Stimulated activated CD8-positive, alpha-beta memory T cell treated with anti-CD3 and anti-CD28 coated beads, Interleukin-7, amount 100 ng/mL, for 1 hour (primary cell): ENCODE measurements at regions not wholly inside any gene's neighbourhood (a gene's known extent, or its start where the extent isn't known, plus 50 kb on each side); places are given as distances from the start of the nearest gene placed in this dataset.

ENCODE experiments used
- DNase-seq, 2 donors: peaks; one replicate each; pipeline ENCODE4 v3.0.0-alpha.2; 2020; ENCODE audit warnings: low read depth in 2 of 2

DNA sequence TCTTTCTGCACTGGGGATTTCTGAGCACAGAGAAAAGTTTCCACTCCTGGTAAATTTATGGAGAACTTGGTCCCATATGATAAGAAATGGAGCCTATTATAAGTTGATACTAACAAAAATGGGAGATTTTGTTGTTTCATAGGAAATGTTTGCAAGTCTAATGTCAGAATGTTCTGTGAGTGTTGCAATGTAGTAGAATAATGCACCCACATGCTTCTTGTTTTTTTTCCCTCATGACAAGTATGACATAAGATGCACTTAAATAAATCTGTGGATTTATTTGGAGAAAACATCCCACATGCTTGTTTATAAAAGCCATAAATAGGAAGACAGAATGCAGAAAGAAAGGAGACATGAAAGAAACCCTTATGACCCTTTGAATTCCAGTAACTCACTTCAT is 50.8 kb upstream of the KCNJ6 start:
- DNase-seq: no peak

DNA sequence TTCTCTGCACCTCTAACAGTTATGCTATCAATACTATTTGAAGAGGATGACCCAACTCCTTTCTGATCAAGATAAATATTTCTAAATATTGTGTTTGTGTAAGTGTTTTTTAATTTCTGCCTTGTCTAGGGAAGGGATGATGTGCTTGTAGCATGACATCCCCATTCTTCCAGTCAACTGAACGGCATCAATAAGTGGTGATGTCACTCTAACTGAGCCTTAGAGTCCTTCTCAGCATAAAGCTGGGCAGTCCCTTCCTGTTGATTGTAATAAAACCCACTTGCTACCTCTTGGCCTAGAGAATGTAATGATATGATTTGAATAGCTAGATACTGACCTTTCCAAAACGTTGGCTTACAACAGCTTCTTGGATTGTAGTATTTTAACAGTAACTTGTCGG is 52.5 kb upstream of the KCNJ6 start:
- no peak for DNase-seq

DNA sequence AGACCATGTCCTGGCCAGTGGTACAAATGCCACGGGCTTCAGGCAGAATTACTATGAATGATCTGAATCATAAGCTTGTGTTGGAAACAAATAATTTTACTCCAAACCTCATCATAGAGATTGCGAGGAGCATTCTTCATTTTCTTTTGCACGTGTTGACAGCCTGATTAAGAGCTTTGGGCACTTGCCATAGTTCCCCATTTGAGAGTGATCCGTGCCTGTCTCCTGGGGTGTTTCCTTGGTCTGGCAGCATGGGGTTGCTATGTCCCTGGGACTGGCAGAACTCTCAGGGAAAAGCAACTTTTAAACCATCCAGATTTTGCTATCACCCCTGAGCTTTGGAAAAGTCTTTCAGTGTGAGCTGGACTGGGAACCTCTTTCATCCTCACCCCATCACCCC is 54.3 kb upstream of the KCNJ6 start:
- DNase-seq: no peak

DNA sequence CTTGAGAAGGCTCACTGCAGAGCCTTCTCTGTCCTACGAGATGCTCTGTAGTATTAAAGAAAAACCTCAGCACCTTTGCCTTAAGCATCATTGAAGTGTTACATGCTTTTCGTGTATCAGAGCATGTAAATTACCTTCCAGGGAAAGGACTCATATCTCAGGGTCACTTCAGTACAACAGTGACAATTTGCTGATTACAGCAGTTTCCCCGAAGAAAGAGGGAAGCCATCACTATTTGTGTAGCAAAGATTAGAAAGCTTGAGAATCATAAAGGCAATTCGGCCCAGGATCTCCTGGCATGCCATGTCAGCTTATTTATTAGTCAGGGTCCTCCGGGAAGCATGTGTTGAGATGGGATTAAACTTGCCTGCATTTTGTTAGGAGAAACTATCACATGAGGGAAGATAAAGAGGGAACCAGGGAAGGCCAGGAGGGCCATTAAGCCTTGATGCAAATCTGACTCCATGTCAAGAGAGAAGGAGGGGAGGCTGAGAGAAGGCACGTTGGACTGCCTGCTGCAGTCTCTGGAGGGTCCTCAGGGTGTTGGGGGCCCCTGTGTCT is 55.2 kb upstream of the KCNJ6 start:
- no peak for DNase-seq

DNA sequence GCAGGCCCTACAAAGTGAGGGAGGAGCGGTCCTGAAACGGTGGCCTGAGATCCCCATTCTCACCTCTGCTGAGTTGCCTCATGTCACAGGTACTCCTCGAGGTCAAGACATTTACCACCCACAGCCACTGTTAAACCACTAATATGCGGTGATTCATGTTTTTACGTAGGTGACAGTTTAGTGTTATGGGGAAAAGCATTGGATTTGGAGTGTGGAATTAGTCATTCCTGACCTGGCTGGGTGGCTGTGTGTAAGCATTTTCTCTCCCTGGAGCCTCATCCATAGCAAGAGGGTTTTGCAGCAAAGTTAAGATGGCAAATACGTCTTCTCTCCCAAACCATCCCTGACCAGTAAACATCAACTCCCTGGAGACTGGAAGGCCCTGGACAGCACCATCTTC is 57.8 kb upstream of the KCNJ6 start:
- no peak for DNase-seq

DNA sequence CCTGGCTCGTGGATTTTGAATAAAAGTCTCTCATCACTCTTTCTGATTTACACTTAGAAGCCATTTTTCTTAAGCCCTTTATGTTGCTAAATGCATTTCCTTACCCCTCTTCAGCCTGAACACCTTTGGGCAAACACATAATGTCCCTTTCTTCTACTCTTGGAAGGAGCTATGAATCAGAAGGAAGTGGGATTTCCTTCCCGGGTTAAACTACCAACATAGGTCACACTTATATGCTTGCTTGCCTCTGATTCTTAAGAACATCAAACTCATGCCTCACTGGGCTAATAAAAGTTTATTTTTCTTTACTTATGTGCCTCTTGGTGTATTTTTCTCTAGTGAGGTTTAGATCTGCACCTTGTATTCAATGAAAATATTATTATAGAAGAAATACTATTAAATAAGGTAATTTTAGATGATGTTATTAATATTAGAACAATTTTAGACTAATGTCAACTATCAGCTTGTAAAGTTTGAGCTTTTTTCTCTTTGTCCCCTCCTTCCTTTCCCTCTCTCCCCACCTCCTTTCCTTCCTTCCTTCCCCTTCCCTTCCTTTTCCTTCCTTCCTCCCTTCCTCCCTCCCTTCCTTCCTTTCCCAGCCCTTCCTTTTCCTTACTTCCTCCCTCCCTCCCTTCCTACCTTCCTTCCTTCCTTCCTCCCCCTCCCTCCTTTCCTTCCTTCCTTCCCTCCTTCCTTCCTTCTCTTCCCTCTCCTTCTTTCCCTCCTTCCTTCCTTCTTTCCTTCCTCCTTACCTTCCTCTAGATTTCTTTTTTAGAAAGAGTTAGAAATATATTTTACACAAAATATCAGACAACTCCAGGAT is 66.5 kb upstream of the KCNJ6 start:
- no peak for DNase-seq

DNA sequence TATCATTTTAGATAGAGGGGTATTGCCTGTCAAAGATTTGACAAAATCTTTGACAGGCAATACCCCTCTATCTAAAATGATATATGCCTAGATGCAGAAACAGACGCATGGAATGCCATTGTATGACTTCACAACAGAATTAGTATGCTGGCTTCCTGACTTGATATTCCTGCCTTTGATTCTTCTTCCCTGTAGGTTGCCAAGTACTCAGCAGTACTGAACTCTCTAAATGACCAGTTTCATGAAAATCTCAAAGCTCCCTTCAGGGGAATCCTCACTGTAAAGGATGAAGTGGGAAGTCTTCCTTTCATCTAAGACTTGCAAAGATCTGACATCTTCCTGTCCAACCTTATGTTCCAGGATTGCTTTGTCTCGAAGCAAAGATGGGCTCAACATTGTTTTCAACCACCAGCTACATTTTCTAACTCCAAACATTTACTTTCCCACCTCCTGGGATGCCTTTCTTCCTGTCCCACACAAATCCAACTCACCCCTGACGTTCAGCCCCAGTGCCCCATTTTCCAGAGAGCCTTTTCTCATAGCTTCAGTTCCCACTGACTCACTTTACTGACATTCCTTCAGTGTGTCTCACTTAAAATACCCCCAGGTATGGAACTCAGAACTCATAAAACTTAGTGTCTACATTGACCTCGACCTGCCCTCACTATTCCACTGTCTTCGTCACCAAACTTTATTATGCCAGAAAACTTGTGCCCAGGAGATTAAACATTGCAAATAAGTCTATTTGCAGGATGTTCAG is 67.3 kb upstream of the KCNJ6 start:
- DNase-seq: no peak

DNA sequence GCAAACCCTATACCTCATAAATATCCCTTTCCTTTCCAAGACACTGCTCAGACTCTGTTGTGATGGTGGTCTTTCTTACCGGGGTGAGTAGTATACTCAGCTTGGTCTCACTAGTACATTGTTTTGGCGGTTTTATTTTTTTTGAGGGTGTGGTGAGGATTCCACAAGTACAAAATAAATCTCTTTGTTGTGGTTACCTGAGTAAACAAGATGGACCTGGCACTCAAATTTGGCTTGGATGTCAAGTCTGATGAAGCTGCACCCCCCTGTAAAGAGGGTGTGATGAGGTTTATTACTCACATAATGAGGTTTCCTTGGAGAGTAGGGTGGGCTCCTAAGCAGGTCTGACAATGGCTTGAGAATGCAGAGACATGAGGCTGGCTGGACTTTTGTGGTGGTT is 68.2 kb upstream of the KCNJ6 start:
- DNase-seq: no peak

DNA sequence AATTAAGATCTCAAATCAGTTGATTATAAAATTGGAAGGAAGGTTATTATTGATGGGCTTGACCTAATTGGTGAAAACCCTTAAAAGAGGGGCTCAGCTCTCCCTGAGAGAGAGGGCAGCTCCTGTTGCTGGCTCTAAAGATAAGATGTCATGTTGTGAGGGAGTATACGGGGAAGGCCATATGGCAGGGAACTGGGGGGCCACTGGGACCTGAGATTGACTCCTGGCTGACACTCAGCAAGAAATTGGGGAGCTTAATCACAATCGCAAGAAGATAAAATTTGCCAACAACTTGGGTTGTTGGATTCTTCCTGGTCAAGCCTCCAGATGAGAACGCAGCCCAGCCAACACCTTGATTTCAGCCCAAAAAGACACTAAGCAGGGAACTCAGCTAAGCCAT is 69.7 kb upstream of the KCNJ6 start:
- no peak for DNase-seq

DNA sequence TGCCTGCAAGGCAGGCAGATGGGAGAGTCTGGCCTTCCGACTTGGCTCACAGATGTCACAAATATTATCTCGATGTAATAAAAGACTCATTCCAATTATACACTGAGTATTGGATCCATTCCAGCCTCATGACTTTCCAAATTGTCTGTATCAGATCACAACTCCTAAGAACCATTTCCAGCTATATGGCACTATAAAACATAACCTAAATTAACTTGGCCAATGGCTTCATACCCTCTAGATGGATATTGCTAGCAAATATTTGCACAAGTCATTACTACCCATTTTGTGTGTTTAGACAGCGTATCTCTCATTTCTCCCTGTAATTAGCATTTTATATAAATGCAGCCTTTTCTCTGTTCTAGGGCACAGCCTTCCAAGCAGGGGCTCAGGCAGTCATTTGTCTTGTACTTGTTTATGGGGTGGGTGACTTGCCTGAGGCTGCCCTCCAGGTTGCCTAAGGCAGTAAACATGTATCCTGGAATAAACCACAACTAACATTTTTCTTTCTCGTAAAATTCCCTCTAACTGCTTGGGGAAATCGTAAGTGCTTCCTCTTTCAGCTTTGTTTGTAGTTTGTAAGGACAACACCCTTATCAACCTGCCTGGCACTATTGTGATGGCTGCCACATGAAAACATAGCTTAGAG is 70.6 kb upstream of the KCNJ6 start:
- no peak for DNase-seq

DNA sequence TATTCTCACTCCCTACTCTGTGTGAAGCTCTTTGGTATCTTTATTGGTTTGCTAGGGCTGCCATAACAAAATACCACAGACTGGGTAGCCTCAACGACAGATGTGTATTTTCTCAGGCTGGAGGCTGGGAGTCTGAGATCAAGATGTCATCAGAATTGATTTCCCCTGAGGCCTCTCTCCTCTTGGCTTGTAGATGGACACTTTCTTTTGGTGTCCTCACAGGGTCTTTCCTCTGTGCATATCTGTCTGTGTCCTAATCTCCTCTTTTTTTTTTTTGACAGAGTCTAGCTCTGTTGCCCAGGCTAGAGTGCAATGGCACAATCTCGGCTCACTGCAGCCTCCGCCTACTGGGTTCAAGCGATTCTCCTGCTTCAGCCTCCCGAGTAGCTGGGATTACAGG is 71.4 kb upstream of the KCNJ6 start:
- no peak for DNase-seq

DNA sequence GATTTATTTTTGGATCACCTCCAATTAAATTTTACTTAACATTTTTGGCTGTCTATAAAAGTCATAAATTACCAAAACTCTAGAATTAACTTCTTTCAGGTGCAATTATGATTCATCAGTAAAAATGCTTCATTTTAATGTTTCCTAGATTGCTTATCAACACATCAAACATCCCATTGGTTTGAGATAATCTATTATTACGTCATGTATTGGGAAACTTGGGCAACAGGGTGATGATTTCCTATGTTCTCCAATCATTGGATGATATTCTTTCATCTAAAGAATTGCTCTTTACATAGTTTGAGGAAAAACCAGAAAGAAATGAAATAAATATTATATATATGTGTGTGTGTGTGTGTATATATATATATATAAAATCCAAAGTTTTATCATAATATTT is 76.8 kb upstream of the KCNJ6 start:
- no peak for DNase-seq

DNA sequence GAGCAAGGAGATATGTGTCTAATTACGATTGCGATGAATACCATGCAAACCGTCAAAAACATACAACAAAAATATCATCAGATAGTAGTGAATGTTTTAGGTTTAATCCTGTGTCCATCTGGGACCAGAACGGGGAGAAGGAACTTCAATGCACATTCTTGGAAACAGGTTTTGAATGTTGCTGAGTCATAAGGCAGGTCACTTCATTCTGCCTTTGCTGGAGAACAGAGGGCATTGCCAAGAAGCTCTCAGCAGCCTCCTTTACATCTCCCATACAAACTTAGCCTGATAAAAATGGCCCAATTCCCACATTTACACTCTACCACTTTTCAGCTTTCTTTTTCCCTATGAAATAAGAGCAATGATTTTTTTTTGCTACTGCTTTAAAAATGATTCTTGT is 78.0 kb upstream of the KCNJ6 start:
- no peak for DNase-seq

DNA sequence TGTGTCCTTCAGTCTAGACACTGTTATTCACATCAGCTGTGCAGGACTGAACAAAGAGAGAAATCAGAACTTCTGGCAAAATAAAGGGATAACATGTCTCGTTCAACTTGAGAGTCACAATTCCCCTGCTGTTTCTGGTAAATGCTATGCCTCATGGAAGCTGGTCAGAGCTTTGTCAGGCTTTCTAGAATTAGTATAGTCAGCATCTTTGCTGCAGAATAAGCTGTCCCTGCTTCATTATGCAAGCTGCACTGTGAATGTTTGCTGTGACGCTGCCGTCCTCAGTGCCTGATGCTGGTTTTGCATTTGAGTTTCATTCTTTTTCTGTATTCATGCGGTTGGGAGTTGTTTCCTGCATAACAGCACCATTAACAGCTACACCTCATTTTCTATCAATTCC is 96.4 kb upstream of the KCNJ6 start:
- DNase-seq: no peak

DNA sequence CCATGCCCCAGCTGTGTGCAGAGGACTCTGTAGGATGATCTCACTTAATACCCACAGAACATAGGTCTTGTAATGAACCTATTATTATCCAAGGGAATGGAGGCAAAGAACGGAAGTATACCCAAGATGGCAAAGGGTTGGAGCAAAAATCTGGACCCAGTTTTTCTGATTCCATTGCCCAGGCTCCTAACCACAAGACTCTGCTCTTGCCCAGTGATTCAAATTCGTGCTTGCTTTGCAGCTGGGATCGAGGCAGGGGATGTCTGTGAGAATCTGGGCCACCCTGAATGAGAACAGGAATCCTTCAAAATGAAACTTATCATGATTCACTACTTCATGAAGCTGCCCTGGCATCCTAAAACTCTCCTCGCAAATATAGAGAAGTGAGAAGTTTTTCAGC is 97.5 kb upstream of the KCNJ6 start:
- DNase-seq: no peak

DNA sequence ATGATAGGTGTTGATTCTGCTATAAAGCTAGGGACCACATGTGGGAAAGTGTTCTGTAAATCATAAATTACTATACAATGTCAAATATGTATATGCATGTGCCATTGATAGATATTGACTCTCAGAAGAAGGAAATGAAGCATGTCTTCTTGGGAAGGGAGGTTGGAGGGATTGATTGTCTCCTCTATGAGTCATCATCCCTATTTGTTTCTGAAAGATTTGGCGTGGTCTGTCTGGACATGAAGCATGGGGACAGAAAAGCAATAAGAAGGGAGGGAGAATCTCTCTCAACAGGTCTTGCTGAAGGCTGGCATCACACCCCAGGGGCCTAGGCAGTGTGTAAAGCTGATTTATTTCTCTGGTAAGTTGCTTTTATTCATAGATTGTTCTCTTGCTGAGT is 98.0 kb upstream of the KCNJ6 start:
- DNase-seq: no peak

DNA sequence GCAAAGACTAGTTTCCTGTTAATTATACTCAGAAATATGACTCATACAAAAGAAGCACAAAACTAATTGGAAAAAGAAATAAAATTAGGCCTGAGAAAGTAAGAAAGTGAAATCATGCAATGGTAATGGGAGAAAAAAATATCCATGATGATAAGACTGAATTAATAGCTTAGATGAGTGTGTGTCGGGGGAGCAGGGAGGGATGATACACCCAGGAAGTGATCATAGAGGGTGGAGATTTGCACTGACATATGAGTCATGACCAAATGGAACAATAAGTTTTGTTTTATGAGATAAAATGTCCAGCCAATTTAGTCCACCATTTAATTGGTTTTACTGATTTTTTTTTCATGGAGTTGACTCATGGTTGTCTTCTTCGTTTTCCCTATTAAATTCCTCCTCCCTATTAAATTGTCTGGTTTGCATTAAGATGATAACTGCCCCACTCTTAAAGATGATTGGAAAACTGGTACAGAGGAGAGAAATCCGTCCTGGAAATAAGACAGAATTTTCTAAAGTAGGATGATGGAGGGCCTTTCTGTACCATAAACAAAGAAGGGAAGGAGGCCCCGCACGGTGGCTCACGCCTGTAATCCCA is 111.7 kb upstream of the KCNJ6 start:
- DNase-seq: no peak

DNA sequence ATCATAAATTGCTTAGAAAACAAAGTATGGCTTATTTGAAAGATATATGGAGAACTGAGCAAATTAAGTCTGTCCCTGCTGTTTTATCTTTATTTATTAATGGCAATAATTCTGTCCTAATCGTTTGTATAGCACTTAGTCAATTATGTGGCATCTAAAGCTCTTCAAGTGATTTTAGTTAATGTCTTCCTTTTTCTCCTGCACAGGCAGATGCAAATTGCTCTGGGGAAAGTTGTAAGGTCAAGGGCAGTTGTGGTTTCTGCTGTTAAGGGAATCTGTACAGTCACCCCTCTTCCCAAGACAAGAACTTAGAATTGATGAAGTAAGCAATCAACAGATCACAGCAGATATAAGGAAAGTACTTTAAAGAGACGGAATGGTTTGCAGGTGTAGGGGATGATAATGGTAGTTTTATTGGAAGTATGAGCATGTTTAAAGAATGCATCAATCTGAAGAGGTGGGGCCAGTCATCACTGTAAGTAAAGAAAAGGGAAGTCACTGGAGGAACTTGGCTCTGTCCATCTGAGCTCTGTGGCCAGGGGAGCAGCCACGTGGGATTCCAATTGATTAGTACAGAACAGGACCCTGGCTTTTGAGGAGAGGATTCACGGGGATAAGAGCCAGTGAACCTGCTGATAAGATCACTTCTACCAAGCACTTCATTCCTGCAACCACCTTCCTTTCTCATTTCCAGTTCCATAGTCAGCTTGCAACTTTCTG is 116.0 kb upstream of the KCNJ6 start:
- DNase-seq: no peak

DNA sequence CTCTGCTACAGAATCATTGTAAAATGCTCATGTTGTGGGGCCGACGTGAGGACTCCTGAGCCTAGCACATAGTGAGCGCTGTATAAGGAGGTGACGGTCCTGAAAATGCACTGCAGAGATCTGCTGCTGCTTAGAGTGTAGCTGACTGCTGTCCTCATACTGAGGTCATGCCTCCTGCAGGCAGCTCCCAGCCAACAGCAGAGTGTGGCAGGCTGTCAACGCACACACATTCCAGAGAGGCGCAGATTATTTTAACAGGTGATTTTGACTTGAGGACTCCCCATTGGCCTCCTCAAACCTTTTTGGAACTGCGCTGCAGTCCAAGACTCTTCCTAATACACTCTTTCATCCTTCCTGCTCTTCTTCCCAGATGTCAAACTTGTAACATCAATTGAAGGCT is 119.8 kb upstream of the KCNJ6 start:
- DNase-seq: no peak

DNA sequence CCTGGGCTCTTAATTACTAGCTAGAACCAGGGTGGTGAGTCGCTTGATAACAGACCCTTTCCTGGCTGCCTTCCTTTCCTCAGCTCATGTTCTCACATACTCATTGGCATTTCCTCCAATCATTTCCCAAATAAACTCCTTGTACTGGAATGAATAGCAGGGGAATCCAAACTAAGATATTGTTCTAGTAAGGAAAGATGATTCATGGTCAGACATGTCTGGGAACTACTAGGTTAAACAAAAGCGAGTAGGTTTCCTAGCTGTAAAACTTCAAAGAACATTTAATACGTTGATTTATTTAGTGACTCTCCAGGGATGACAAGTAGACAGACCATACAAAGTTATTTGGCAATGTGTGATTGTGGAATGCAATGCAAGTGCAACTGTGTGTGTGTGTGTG is 121.2 kb upstream of the KCNJ6 start:
- no peak for DNase-seq

DNA sequence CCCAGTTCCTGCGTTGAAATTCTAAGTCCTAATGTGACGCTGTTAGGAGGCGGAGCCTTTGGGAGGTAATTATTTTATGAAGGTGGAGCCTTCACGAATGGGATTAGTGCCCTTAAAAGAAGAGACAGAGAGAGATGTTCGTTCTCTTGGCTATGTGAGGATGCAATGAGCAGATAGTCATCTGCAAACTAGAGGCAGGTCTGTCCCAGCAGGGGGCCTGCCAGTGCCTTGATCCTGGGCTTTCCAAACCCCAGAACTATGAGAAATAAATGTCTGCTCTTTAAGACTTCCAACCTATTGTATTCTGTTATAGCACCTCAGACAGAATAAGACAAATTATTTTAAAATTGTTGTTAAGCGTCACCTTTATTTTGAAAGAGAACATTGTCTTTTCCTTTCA is 123.1 kb upstream of the KCNJ6 start:
- DNase-seq: no peak

DNA sequence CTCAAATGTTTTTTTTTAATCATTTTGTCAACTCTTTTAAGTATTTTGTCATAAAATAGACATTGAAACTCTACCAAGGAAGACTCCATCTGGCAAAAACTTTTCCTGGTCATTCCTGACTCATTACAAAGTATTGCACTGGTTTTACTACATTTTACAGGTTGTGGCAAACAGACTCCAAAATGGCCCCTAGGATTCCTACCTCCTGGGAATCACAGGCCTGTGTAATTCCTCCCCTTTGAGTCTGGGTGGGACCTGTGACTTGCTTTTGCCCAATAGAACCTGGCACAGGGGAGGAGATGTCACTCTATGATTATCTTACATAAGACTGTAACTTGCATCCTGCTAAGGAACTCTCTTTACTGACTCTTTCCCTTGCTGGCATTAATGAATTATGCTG is 123.6 kb upstream of the KCNJ6 start:
- no peak for DNase-seq
